Medulla oblongata (tissue), 1 donor: ENCODE measurements at regions not wholly inside any gene's neighbourhood (a gene's known extent, or its start where the extent isn't known, plus 50 kb on each side); places are given as distances from the start of the nearest gene placed in this dataset.

Experiments used
- DNase-seq: peaks from one replicate; pipeline ENCODE4 v3.0.0-alpha.2; 2015; ENCODE audit errors: extremely low spot score

DNA sequence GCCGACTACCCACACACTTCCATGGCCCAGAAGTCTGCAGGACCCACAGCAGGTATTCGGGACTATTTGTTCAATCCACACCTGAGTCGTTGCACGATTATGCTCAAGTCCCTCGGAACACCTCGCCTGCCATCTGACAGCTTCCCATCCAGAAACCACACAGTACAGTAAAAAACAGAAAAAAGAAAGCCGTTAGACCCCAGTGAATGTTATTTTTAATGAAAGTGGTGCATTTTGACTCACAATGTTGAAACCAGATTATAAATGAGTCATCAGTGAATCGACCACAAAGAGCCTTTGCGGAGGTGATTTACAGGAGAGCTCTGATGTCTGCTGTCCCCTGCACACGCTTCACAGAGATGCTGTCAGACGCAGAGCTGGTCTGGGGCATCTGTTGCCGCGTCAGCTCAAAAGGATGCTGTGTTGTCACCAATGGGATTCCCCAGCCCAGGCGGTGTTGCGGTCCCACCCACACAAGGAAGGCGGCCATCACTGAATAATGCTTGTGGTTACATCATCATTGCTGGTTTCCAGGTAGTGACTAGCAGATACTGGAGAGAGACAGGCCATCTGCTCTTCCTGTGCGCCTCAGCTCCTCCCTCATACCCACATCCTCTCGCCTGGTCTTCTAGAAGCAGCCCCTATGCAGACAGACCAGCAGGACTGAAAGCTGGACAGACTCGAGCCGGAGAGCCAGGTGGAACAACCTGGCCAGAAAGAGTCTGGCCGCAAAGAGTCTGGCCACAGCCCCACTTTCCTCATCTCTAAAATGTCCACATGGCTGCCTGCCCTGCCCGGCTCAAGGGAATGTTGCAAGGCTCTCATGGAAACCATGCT lies 116.8 kb downstream of the TOMM20 start:
- DNase-seq, result peak; percentile 34

DNA sequence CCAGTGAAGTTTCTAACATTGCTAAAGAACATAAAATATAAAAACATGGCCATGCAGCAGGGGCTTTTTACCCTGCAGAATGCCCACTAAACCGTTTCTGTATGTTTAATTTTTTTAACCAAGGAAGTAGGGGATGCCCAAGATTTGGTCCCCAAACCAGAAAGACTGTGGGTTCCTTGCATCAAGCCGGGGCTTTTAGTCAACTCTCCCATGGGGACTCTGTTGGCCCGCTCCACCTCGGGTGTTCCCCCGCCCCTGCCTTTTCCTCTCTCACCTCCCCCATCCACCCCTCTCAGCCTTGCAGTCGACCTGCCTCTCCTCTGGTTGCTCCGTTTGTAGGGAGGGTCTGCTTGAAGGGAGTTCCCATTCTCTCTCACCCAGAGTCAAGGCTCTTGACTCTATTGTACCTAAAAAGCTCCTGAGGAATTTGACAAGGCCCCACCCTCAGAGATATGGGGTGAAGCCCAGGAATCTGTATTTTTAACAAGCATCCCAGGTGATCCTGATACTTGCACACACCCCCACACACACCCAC lies 117.5 kb downstream of the TOMM20 start:
- DNase-seq, result no peak

DNA sequence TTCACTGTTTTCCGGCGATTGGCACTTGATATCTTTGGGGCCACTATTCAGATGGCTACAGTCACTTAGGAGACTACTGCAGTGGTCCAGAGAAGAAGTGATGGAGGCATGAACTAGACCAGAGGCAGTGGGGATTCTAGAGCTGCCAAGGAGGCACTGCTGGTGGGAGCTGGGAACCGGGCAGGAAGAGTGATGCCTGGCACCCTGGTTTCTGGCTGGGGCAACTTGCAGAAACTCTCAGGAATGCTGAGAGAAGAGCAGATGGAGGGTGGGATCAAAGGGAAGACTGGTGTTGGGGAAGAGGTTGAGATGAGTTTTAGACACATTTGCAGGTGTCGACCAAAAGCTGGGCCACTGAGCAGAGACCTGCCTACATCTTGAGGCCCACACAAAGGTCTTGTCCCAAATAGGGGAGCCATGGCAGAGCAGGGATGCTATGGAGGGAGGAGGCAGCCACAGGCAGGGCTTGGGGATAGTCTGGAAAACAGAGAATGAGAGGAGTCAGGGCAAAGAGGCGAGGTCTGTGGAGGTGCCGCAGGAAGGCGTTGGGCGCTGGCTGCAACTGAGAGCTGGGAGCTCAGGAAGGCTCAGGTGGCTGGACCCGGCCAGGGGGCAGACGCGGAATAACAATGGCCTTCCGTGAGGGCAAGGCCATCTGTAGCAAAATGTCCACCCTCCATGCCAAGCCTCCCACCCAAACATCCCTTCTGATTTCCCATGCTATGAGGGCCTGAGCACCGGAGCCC lies 118.9 kb downstream of the TOMM20 start:
- no peak for DNase-seq

DNA sequence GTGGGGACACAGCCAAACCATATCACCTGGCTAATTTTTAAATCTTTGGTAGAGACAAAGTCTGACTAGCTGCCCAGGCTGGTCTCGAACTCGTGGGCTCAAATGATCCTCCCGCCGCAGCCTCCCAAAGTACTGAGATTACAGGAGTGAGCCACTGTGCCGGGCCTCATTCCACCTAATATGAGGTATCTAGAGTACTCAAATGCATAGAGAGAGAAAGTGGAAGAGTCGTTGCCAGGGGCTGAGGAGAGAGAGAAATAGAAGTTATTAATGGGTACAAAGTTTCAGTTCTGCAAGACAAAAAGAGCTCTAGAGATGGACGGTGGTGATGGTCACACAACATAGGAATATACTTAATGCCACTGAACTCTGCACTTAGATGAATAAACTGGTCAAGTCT lies 119.6 kb downstream of the TOMM20 start:
- DNase-seq, result no peak

DNA sequence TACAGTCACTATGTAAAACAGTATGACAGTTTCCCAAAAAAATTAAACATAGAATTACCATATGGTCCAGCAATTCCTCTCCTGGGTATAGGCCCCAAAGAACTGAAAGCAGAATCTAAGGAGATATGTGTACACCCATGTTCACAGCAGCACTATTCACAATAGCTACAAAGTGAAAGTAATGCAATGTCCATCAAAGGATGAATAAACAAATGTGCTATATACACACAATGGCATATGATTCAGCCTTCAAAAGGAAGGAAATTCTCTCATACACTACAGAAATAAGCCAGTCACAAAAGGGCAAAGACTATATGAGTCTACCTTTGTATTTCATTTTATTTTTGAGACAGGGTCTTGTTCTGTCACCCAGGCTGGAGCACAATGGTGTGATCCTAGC lies 120.4 kb downstream of the TOMM20 start:
- no peak for DNase-seq

DNA sequence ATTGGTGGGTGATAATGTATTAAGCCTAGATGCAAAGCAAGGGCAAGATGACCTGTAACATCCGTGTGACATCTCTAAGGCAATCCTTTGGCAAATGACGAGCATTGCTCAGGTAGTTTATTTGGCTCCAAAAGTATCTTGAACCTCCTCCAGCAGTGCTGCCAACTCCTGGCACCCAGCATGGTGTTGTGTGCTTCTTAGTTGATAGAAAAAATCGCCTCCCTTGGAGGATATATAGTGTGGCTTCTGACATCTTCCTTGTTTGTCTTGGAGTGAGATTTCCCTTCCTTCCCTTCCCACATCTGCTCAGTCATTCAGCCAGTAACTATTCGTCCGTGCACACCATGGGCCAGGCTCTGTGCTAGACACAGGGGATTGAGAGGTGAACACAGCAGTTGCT lies 121.8 kb downstream of the TOMM20 start:
- no peak for DNase-seq

DNA sequence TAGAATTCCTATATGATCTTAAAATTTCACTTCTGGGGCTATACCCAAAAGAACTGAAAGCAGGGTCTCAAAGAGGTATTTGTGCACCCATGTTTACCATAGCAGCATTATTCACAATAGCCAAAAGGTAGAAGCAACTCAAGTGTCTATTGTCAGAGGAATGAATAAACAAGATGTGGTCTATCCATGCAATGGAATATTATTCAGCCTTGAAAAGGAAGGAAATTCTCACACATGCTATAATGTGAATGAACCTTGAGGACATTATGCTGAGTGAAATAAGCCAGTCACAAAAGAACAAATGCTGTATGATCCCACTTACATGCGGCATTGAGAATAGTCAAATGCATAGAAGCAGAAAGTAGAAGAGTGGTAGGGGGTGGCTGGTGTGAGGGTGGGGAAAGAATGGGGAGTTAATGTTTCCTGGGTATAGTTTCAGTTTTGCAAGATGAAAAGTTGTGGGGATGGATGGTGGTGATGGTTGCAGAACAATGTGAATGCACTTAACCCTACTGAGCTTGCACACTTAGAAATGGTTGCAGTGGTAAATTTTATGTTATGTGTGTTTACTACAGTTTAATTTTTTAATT lies 122.4 kb downstream of the TOMM20 start:
- no peak for DNase-seq

DNA sequence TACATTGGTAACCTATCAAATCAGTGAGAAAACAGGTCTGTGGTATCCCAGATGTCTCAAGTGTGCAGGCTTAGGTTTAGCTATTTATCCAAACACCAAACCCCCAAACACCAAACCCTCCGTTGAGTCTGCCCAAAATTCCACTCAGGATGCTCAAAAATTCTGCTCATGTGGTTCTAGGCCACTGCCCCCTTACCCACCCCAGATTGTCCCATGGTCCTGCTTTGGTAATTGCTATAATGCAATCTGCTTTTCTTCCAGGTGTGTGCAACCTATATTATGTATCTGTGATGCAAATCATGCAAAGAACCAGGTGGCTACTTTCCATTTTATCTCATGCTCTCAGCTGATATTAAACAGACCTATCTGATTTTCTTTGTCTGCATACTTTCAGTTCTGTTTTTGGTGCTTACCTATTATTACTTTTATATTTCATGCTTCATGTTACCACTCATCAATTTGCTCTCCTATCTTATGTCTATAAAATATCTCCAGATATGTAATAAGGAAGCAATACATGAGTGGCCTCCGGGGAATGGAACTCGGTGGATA lies 123.7 kb downstream of the TOMM20 start:
- no peak for DNase-seq

DNA sequence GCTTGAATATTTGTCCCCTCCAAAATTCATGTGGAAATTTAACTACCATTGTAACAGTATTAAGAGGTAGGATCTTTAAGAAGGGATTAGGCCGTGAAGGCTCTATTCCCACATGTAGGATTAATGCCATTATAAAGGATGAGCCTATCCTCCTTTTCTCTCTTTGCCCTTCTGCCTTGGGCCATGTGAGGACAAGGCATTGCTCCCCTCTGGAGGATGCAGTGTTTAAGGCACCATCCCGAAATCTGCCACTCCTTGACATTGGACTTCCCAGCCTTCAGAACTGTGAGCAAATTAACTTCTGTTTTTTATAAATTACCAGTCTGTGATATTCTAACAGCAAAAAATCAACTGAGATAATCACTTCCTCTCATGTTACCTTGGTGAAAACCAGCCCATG lies 124.4 kb downstream of the TOMM20 start:
- DNase-seq, result no peak

DNA sequence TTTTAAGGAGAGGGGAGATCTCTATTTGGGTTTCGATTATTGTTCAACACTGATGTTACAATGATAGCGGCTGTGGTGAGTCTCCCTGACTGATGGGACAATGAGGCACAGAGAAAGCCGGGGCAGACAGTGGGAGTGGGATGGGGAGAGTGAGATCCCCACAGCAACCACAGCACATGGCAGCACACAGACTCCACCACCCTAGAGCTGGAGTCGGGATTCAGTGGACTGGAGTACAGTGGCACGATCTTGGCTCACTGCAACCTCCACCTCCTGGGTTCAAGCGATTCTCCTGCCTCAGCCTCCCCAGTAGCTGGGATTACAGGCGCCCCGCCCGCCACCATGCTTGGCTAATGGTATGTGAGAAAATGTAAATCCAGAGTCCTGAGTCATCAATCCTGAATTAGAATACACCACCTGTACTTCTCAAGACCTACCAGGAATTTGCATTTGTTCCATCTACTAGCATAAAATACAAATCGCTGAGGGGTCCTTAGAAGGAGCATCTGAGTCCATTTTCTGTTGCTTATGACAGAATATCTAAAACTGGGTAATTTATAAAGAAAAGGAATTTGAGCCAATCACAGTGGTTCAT lies 125.8 kb downstream of the TOMM20 start:
- no peak for DNase-seq

DNA sequence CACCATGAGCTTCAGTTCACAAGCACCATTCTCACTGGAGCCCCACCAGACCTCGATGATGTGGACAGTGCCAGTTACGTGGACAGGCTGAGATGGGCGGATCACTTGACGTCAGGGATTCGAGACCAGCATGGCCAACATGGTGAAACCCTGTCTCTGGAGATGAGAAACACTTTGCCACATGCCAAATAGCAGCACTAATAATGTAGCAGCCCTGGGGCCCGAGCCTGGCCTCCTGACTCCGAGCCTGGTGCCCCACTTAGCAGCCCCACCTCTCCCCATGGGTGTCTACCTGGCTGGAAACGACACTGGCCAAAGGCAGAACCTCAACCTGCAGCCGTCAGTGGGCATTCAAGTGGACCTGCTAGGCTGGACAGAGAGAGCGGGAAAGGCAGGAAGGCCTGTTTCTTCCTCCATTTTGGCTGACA lies 129.1 kb downstream of the TOMM20 start:
- DNase-seq, result no peak

DNA sequence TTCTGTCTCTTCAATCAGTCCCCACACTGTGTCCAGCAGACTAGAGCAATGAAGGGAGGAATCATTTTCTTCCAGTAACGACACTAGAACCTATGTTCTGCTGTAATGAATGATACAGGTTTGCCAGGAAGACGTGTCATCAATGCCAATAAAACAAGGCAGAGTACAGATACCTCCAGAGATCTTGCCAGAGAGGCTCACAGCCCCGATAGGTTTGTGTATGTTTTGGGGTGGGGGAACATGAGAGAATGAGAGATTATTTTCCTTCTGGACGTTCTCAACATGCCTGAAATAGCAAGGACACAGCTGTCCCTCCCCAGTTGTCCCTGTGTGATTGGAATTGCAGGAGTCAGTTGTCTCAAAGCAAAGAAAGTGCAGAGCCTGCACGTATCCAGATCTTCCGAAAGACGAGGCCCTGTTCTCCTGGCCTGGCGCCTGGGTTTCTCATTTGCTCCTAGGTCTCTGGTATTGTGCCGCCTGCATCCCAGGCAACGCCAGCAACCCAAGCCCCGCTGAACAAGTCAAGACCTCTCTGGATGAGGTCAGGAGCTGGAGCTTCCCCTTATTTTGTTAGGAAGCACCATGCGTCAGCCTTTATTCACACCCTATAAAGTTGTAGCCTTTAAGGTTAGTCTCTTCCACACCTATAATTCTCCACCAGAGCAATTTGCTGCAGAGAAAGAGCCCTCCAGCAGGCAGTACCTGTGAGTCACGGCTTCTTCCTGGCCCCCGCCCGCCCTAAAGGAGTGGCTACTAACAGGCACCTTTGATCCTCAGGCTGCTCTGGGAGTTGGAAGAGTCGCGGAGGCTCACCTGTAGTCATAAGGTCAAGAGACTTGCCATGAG lies 130.5 kb downstream of the TOMM20 start:
- DNase-seq, result peak; percentile 48

DNA sequence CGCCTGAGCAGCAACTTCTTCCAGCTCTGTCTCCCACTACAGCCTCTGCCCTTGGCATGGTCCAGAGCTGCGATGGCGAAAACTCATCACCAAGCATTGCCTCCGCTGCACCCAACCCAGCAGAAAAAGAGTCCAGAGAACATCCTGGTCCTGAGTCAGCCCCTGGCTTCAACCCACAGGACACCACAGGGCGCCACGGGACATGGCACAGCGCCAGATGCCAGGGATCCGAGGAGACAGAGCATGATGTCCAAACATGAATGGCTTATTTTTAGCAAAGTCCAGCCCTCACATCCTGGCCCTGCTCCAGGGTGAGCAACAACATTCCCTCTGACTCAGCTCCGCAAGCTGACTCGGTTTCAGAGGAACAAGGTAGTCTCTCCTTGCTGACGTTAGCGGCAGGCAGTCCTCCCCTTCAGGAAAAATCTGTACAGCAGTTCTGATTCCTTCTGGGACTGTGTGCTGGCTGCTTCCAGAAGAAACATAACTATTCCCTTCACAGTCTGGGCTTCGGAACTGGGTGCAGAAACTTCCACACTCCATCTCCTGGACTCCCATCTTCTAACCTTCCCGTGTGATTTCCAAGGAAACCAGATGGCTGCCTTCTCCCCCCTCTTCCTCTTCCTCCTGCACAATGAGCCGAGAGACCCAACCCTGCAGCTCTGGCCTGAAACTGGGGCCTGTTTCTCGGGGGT lies 131.3 kb downstream of the TOMM20 start:
- peak; percentile 95 for DNase-seq

DNA sequence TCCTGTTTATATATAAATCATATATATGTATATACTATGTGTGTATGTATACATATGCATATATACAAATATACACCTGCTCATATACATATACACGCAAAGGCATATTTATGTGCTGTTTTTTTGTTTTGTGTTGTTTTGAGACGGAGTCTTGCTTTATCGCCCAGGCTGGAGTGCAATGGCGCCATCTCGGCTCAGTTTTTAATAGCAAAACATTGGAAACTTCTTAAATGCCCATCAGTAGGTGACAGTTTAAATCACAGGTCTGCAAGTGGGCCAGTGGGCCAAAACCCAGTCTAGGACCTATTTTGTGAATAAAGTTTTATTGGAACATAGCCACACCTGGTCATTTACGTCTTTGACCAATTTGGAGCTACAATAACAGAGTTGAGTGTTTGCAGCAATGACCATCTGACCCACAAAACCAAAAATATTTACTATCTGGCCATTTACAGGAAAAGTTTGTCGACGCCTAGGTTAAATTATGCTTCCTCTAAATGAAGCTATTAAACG lies 132.3 kb downstream of the TOMM20 start:
- no peak for DNase-seq

DNA sequence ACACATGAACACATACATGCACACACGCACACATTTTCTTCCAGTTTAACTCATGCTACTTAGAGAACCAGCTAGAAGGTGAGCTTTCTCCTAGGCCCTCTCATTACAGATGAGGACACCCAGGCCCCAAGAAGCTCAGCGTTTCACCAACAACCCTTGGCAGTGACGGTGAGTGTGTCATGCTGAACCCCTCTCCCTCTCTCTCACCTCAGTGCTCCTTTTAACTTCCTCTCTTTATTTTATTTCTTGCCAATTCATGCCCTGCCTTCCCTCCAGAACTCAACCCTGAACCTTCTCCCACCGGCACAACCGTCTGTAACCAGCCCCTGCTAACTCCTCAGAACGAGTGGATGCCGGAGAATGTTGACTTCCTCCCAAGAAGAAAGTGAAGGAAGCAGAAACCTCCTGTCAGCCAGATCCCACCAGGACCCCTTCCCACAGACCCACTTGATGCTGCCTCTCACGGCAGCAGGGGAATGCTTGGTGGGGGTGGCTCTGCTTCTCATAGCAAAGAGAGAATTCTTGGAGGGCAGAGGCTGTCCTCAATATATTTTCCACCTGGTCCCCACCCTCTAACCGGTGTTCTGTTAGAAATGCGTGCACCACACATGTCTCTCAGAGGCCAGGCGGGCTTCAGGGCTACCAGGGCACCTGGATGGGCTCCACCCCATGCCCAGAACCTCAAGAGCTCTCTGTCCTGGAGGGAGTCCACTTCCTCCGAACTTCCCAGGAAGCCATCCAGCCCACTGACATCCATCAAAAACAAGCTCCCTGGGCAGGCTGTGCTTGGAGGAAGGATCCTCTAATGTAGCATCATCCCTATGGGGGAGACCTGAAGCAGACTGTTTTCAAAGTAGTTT lies 134.0 kb downstream of the TOMM20 start:
- DNase-seq, result no peak

DNA sequence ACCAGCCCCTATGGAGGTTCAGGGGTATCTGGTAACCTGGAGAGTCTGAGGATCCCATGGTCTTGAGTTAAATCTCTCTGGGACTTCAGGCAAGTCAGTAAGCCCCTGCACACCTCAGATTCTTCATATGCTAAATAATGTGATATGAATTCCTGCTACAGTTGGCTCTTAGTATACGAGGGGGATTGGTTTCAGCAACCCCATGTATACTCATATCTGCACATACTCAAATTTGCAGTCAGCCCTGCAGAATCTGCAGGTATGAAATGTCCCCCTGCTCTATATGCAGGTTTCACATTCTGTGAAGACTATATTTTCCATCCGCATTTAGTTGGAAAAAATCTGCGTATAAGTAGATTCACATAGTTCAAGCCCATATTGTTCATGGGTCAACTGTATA lies 136.6 kb downstream of the TOMM20 start:
- DNase-seq, result no peak

DNA sequence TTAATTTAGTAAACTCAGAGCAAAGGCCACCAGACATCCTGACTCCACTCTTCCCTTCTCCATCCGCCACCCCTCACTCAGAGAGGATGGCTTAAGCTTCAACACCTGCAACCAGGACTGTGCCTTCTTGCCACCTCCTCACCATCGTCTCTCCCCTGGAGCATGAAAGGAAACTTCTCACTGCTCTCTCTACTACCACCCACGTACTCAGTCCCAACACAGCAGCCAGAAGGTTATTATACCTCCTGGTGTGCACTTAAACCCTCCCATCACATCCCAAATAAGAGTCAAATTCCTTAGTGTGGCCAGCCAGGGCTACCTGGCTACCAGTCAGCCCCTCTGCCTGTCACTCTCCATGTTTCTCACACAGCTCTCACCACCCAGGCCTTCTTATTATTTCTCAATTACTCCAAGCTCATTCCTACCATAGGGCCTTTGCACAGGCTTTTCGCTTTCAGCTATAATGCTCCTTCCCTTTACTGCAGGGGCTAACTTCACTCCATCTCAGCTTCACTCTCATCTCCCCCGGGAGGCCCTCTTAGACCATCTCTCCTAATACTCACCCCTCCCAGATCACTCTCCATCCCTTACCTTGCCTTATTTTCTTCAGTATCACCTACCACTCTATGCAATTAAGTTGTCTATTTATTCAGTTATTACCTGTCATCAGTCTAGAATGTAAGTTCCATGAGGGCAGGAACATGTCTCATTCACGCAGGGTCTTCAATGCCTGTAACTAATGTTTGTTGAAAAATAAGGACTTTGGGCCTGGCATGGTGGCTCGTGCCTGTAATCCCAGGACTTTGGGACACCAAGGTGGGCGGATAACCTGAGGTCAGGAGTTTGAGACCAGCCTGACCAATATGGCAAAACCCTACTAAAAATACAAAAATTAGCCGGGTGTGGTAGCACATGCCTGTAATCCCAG lies 137.5 kb downstream of the TOMM20 start:
- DNase-seq, result no peak

DNA sequence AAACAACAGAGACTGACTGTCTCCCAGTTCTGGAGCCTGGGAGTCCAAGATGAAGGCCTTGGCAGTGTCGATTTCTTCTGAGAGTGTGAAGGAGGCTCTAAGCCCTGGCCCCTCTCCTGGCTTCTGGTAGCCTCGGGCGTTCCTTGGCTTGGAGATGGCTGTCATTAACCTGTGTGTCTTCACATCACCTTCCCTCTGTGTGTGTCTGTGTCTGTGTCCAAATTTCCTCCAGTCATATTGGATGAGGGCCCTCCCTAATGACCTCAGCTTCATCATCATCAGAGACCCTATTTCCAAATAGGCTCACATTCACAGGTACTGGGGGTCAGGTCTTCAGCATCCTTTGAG lies 138.3 kb downstream of the TOMM20 start:
- DNase-seq, result no peak
